ENCODE measurements at regions not wholly inside any gene's neighbourhood (a gene's known extent, or its start where the extent isn't known, plus 50 kb on each side); places are given as distances from the start of the nearest gene placed in this dataset.

DNA sequence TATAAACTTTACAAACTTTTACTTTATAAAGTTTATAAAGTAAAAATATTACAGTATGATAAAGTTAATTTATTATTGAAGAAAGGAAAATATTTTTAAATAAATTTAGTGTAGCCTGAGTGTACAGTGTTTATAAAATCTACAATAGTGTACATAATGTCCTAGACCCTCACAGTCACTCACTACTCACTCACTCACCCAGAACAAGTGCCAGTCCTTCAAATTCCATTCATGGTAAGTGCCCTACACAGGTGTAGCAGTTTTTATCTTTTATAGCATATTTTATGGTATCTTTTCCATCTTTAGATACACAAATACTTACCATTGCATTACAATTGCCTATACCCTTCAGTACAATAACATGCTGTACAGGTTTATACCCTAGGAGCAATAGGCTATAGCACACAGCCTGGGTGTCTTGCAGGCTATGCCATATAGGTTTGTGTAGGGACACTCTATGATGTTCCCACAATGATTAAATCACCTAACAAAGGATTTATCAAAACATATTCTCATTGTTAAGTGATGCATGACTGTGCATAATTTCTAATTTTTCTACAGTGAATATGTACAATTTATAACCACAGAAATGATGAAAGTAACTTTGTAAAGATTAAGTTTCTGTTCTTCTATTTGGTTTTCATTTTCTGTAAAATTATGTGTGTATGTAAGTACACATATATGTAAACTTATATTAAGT is 98.0 kb downstream of the SPRY2 start:
- no peaks in the 10 kb centered on the region for H4K20me1 ChIP-seq (ENCODE audit: insufficient read depth)
- H3K4me1 ChIP-seq (ENCODE audit: low read depth, poor library complexity, severe bottlenecking) = no peaks in the 10 kb centered on the region
- no peak overlapping the region for H3K4me3 ChIP-seq (IDR thresholded peaks at IDR 0.05; ENCODE audit: insufficient read depth, low read depth, low read length)
- TF ChIP-seq, protein P1, sequence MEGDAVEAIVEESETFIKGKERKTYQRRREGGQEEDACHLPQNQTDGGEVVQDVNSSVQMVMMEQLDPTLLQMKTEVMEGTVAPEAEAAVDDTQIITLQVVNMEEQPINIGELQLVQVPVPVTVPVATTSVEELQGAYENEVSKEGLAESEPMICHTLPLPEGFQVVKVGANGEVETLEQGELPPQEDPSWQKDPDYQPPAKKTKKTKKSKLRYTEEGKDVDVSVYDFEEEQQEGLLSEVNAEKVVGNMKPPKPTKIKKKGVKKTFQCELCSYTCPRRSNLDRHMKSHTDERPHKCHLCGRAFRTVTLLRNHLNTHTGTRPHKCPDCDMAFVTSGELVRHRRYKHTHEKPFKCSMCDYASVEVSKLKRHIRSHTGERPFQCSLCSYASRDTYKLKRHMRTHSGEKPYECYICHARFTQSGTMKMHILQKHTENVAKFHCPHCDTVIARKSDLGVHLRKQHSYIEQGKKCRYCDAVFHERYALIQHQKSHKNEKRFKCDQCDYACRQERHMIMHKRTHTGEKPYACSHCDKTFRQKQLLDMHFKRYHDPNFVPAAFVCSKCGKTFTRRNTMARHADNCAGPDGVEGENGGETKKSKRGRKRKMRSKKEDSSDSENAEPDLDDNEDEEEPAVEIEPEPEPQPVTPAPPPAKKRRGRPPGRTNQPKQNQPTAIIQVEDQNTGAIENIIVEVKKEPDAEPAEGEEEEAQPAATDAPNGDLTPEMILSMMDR (conservative IDR thresholded peaks at IDR 0.05; ENCODE audit: low read depth, low read length) = no peak
- H3K27me3 ChIP-seq (ENCODE audit: insufficient read depth, low read depth) = no peaks in the 10 kb centered on the region
- no peak overlapping the region for H3K27ac ChIP-seq
- H3K79me2 ChIP-seq (ENCODE audit: insufficient read depth, low read depth) = no peaks in the 10 kb centered on the region
- no peak overlapping the region for H3K4me2 ChIP-seq
- no peak overlapping the region for H3K9ac ChIP-seq
- no peaks in the 10 kb centered on the region for H3K36me3 ChIP-seq (ENCODE audit: insufficient read depth)
- H2AFZ ChIP-seq (ENCODE audit: low read depth) = no peak overlapping the region

DNA sequence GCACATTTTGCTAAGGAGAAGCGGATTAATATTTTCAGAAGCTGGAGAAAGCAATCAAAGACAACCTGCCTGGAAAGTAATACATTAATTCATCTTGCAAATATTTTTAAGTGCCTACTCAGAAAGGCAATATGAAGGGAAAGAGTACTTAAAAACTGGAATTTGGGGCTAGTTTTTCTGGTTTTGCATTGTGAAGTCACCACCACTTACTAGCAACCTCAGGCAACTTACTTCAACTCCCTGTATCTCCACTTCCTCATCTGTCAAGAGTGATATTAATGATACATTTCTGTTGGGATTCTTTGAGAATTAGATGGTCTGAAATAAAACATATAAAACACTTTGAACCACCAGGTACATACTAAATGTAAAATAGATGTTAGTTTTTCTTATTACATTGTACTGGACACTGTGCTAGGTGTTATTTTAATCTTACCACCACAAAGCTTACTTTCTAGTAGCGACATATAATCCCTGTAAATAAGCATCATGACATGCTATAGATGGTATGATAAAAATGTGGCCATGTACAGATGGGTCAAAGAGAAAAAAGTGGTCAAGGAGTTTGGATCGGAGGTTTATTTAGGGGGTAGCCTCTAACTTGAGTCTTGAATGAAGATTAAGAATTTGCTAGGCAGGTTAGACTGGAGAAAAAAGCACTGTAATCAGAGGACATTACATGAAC is 101.2 kb downstream of the SPRY2 start:
- H3K4me1 ChIP-seq (ENCODE audit: low read depth, poor library complexity, severe bottlenecking) = no peaks in the 10 kb centered on the region
- H3K27ac ChIP-seq = no peak overlapping the region
- no peaks in the 10 kb centered on the region for H3K36me3 ChIP-seq (ENCODE audit: insufficient read depth)
- no peak overlapping the region for H3K4me3 ChIP-seq (IDR thresholded peaks at IDR 0.05; ENCODE audit: insufficient read depth, low read depth, low read length)
- H2AFZ ChIP-seq (ENCODE audit: low read depth) = no peak overlapping the region
- no peaks in the 10 kb centered on the region for H4K20me1 ChIP-seq (ENCODE audit: insufficient read depth)
- H3K79me2 ChIP-seq (ENCODE audit: insufficient read depth, low read depth) = no peaks in the 10 kb centered on the region
- H3K9ac ChIP-seq = no peak overlapping the region
- no peak overlapping the region for H3K4me2 ChIP-seq
- no peaks in the 10 kb centered on the region for H3K27me3 ChIP-seq (ENCODE audit: insufficient read depth, low read depth)
- TF ChIP-seq, protein P1 (conservative IDR thresholded peaks at IDR 0.05; ENCODE audit: low read depth, low read length) = no peak

DNA sequence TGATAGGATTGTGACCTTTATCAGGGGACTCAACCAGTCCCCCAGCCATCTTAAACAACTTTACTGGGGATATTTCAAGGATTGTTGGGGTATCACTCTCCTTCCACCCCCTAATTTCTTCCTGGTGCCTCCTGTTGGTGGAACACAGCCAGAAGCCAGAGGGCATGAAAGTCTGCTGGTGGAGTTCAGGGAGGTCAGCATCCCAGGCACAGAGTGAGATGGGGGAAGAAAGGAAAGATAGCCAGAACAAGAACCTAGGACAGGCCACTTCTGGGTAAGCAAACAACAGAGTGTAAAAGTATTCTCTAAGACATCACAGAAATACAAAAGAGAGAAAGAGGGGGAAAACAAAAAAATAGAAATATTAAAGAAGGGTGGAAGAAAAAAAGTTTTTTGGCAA is 101.8 kb downstream of the SPRY2 start:
- Histone ChIP-seq H3K4me2 (no peak overlapping the region), H3K4me1 (ENCODE audit: low read depth, poor library complexity, severe bottlenecking) (no peaks in the 10 kb centered on the region)
- TF ChIP-seq, protein P1 (conservative IDR thresholded peaks at IDR 0.05; ENCODE audit: low read depth, low read length) = no peak

GRCh38 chr13:80237646-80238045 is 103.3 kb downstream of the SPRY2 start:
- H3K4me3 ChIP-seq (IDR thresholded peaks at IDR 0.05; ENCODE audit: insufficient read depth, low read depth, low read length) = no peak overlapping the region
- no peaks in the 10 kb centered on the region for H3K4me1 ChIP-seq (ENCODE audit: low read depth, poor library complexity, severe bottlenecking)
- H3K27me3 ChIP-seq (ENCODE audit: insufficient read depth, low read depth) = no peaks in the 10 kb centered on the region
- TF ChIP-seq, protein P1 (conservative IDR thresholded peaks at IDR 0.05; ENCODE audit: low read depth, low read length) = no peak
- no peak overlapping the region for H2AFZ ChIP-seq (ENCODE audit: low read depth)
- no peak overlapping the region for H3K9ac ChIP-seq
- no peak overlapping the region for H3K27ac ChIP-seq
- H3K36me3 ChIP-seq (ENCODE audit: insufficient read depth) = no peaks in the 10 kb centered on the region
- no peak overlapping the region for H3K4me2 ChIP-seq
- H4K20me1 ChIP-seq (ENCODE audit: insufficient read depth) = no peaks in the 10 kb centered on the region
- H3K79me2 ChIP-seq (ENCODE audit: insufficient read depth, low read depth) = no peaks in the 10 kb centered on the region

More for the DNA sequence above, 101.8 kb downstream of the SPRY2 start:
- Histone ChIP-seq H3K36me3 (ENCODE audit: insufficient read depth) (no peaks in the 10 kb centered on the region), H4K20me1 (ENCODE audit: insufficient read depth) (no peaks in the 10 kb centered on the region), H3K9ac (no peak overlapping the region), H3K27me3 (ENCODE audit: insufficient read depth, low read depth) (no peaks in the 10 kb centered on the region), H3K79me2 (ENCODE audit: insufficient read depth, low read depth) (no peaks in the 10 kb centered on the region), H3K4me3 (IDR thresholded peaks at IDR 0.05; ENCODE audit: insufficient read depth, low read depth, low read length) (no peak overlapping the region), H2AFZ (ENCODE audit: low read depth) (no peak overlapping the region), H3K27ac (no peak overlapping the region)
